Vagina (tissue), 2 donors: ENCODE measurements at regions not wholly inside any gene's neighbourhood (a gene's known extent, or its start where the extent isn't known, plus 50 kb on each side); places are given as distances from the start of the nearest gene placed in this dataset.

Source experiments
- DNase-seq, 2 donors: peaks; one replicate each; pipeline ENCODE4 v3.0.0-alpha.2; 2017; ENCODE audit errors: extremely low spot score in 2 of 2
- H3K27ac ChIP-seq: fragments of 200-600 bp; sonication (generic); one replicate; pipeline ENCODE4 v1.5.1; 2019
- H3K27me3 ChIP-seq: fragments of 200-600 bp; sonication (generic); one replicate; pipeline ENCODE4 v1.5.1; 2019
- H3K36me3 ChIP-seq, 2 donors: fragments of 200-600 bp; sonication (generic); one replicate each; pipeline ENCODE4 v1.5.1; 2017 to 2019
- H3K4me1 ChIP-seq: fragments of 200-600 bp; sonication (generic); one replicate; pipeline ENCODE4 v1.5.1; 2019
- H3K4me3 ChIP-seq, 2 donors: fragments of 200-600 bp; sonication (generic); 1 replicate in 1 of 2; 2 replicates in 1 of 2; pipeline ENCODE4 v1.5.1; 2016 to 2019
- H3K9me3 ChIP-seq: fragments of 200-600 bp; sonication (generic); one replicate; pipeline ENCODE4 v1.5.1; 2019
- POLR2A ChIP-seq, 2 donors: fragments of 450-650 bp; IDR thresholded peaks; one replicate each; pipeline ENCODE4 v1.6.1; 2017; ENCODE audit warnings: antibody characterized with exemption in 2 of 2, mild to moderate bottlenecking in 2 of 2, moderate library complexity in 2 of 2
- POLR2AphosphoS5 ChIP-seq, 2 donors: sonication (generic); formaldehyde crosslinking; IDR thresholded peaks; one replicate each; pipeline ENCODE4 v1.9.0; 2017; ENCODE audit warnings: antibody characterized with exemption in 2 of 2, mild to moderate bottlenecking in 2 of 2, low read depth in 1 of 2; ENCODE audit not compliant: insufficient read depth in 1 of 2
- intact Hi-C: fragments of 100-400 bp; cut with DNase I; formaldehyde crosslinking; loops from one replicate; pipeline ENCODE4 v1.15.1; 2023
- TF ChIP-seq, protein P1 (sequence below), 3 experiments: fragments of 450-650 bp in 2 of 3; fragments of 200-600 bp in 1 of 3; sonication (generic) in 1 of 3; IDR thresholded peaks; one replicate each; pipeline ENCODE4 v1.5.1; 2017 to 2019; ENCODE audit warnings: antibody characterized with exemption in 3 of 3, mild to moderate bottlenecking in 2 of 3, moderate library complexity in 2 of 3

DNA sequence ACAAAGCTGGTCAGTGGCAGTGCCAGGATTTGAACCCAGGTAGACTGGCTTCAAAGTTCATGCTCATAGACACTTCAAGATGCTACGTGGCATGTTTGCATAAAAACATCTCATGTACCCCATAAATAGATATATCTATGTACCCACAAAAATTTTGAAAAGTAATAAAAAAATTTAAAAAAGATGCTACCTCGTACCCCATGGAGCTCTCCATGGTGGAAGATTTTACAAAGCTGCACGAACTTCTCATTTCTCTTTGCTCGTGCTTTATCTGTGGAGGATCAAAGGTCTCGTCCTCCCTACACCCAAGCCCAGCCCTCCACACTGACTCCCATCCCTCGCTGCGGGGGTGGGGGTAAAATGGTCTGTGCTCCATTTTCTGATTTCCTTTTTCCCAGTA, 135.5 kb downstream of the HAPSTR1 start:
- Histone ChIP-seq H3K27me3 (no peaks in the 10 kb centered on the region), H3K36me3 (no peaks in the 10 kb centered on the region), H3K9me3 (no peaks in the 10 kb centered on the region), H3K4me3 (no peak overlapping the region), H3K27ac (no peak overlapping the region), H3K4me1 (no peaks in the 10 kb centered on the region)
- no peak for TF ChIP-seq POLR2A (IDR thresholded peaks at IDR 0.05)
- no peak for TF ChIP-seq POLR2AphosphoS5 (IDR thresholded peaks at IDR 0.05; ENCODE audit: insufficient read depth in 1 of 2, low read depth in 1 of 2)
- TF ChIP-seq, protein P1, sequence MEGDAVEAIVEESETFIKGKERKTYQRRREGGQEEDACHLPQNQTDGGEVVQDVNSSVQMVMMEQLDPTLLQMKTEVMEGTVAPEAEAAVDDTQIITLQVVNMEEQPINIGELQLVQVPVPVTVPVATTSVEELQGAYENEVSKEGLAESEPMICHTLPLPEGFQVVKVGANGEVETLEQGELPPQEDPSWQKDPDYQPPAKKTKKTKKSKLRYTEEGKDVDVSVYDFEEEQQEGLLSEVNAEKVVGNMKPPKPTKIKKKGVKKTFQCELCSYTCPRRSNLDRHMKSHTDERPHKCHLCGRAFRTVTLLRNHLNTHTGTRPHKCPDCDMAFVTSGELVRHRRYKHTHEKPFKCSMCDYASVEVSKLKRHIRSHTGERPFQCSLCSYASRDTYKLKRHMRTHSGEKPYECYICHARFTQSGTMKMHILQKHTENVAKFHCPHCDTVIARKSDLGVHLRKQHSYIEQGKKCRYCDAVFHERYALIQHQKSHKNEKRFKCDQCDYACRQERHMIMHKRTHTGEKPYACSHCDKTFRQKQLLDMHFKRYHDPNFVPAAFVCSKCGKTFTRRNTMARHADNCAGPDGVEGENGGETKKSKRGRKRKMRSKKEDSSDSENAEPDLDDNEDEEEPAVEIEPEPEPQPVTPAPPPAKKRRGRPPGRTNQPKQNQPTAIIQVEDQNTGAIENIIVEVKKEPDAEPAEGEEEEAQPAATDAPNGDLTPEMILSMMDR (IDR thresholded peaks at IDR 0.05): no peak
- intact Hi-C loops: no loop called here
- no peak for DNase-seq

DNA sequence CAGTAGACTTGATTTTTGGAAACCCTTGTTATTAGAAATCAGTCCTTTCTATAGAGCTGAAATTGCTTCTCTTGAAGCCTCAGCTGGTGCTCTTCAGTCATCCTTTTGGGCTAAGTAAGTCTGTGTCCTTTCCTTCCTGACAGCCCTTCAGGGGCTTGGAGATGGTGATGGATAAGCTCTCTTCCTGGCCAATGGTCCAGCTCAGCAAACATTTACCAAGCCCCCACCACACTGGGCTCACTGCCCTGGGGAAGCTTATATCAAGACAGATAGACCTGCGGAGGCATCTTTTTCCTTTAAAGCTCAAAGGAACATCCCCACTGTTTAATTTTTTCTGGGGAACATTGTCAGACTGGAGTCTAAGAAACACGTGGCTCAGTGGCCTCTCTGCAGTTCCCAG, 139.6 kb downstream of the HAPSTR1 start:
- H3K27ac ChIP-seq: no peak overlapping the region
- H3K9me3 ChIP-seq: no peaks in the 10 kb centered on the region
- intact Hi-C loops: no loop called here
- no peaks in the 10 kb centered on the region for H3K4me1 ChIP-seq
- TF ChIP-seq POLR2A (IDR thresholded peaks at IDR 0.05) (no peak), POLR2AphosphoS5 (IDR thresholded peaks at IDR 0.05; ENCODE audit: insufficient read depth in 1 of 2, low read depth in 1 of 2) (no peak)
- TF ChIP-seq, protein P1 (IDR thresholded peaks at IDR 0.05): no peak
- H3K4me3 ChIP-seq: no peak overlapping the region
- no peaks in the 10 kb centered on the region for H3K36me3 ChIP-seq
- H3K27me3 ChIP-seq: no peaks in the 10 kb centered on the region
- no peak for DNase-seq

DNA sequence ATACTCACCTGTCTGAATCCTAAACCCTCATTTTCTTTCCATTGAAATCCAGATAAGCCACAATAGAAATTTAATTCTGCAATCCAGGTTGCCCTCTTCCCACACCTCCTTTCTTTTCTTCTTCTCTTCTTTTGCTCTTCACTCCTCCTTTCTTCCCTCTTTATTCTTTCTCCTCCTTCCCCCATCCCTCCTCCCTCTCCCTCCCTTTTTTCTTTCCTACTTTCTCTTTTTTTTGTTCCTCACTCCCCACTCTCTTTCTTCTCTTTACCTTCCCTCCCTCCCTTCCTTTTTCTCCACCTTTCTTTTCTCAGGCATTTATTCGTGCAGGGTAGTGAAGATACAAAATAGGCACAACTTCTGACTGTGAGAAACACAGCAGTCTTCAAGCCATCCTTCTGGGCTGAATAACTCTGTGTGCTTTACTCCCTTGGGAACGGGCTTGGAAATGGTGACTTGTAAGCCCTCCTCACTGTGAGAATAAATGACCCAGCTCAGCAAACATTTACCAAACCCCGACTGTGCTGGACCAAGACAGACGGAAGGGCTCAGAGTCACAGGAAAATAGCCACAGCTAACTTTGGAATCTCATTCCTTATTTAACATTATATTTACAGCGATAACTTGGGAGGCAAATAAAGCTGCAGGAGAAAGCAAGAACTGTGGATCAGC, 140.8 kb downstream of the HAPSTR1 start:
- Histone ChIP-seq H3K36me3 (no peaks in the 10 kb centered on the region), H3K27me3 (no peaks in the 10 kb centered on the region), H3K27ac (no peak overlapping the region), H3K4me3 (no peak overlapping the region), H3K4me1 (no peaks in the 10 kb centered on the region), H3K9me3 (no peaks in the 10 kb centered on the region)
- DNase-seq: no peak
- intact Hi-C loops: no loop called here
- TF ChIP-seq, protein P1 (IDR thresholded peaks at IDR 0.05): no peak
- no peak for TF ChIP-seq POLR2A (IDR thresholded peaks at IDR 0.05)
- no peak for TF ChIP-seq POLR2AphosphoS5 (IDR thresholded peaks at IDR 0.05; ENCODE audit: insufficient read depth in 1 of 2, low read depth in 1 of 2)

DNA sequence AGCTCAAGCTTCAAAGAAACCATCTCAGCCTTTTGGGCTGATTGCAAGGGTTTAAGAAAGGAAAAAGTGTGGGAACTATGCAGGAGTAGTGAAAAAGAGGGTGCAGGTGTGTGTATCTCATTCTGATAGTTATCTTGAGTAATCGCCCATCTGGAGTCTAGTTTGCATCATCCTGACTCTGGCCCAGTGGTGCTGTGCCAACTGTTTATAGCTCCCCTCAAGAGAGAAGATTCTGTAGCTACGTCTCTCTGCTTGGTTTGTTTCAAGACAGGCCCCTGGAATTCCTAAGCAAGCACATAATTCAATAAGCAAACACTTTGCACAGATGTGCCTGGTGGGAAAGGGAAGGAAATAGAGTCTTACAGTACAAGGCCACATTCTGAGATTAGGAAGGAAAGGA, 144.4 kb downstream of the HAPSTR1 start:
- no peaks in the 10 kb centered on the region for H3K27me3 ChIP-seq
- DNase-seq: no peak
- no peaks in the 10 kb centered on the region for H3K9me3 ChIP-seq
- no peak overlapping the region for H3K27ac ChIP-seq
- no peaks in the 10 kb centered on the region for H3K36me3 ChIP-seq
- intact Hi-C loops: no loop called here
- H3K4me3 ChIP-seq: no peak overlapping the region
- TF ChIP-seq POLR2A (IDR thresholded peaks at IDR 0.05) (no peak), POLR2AphosphoS5 (IDR thresholded peaks at IDR 0.05; ENCODE audit: insufficient read depth in 1 of 2, low read depth in 1 of 2) (no peak)
- TF ChIP-seq, protein P1 (IDR thresholded peaks at IDR 0.05): no peak
- H3K4me1 ChIP-seq: no peaks in the 10 kb centered on the region

DNA sequence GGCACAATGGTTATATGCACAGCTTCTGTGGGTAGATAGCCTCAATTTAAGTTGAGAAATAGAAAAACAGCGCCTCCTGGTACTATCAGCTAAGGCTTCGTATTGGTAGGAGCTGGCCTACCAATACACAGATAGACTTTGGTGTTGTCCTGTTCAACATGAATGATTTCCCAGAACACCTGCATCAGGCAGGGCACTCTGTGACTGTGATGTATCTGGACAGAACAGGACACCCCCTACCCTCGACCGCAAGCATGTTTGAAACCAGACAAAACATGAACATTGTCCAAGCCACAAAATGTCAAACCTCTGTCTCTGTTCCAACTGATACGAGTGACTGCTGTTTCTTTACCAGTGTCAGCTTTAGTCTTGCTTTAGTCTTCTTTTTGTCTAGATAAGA, 144.9 kb downstream of the HAPSTR1 start:
- no peak for TF ChIP-seq POLR2AphosphoS5 (IDR thresholded peaks at IDR 0.05; ENCODE audit: insufficient read depth in 1 of 2, low read depth in 1 of 2)
- no peak for TF ChIP-seq POLR2A (IDR thresholded peaks at IDR 0.05)
- TF ChIP-seq, protein P1 (IDR thresholded peaks at IDR 0.05): no peak
- Histone ChIP-seq H3K4me3 (no peak overlapping the region), H3K27me3 (no peaks in the 10 kb centered on the region), H3K36me3 (no peaks in the 10 kb centered on the region), H3K4me1 (no peaks in the 10 kb centered on the region), H3K27ac (no peak overlapping the region), H3K9me3 (no peaks in the 10 kb centered on the region)
- intact Hi-C loops: no loop called here
- no peak for DNase-seq
